Motor neuron (in vitro differentiated cells): ENCODE measurements at regions not wholly inside any gene's neighbourhood (a gene's known extent, or its start where the extent isn't known, plus 50 kb on each side); places are given as distances from the start of the nearest gene placed in this dataset.
"Not testable (repeated sequence)": the region's sequence is repeated elsewhere in the genome, so short reads cannot be mapped to it uniquely, and the experiment has no call there.

Source experiments
- ATAC-seq, 8 experiments: fragments of 200-7000 bp; cut with Tn5 transposase; replicated peaks in 6 of 8; 2 replicates each; pipeline ENCODE4 v1.8.0; 2021; ENCODE audit warnings: mild to moderate bottlenecking in 8 of 8, moderate library complexity in 8 of 8
- H3K27ac ChIP-seq, 2 donors: fragments of 250-450 bp; sonication (Bioruptor Pico); 2 replicates each; pipeline ENCODE4 v1.9.0; 2021; ENCODE audit warnings: antibody characterized with exemption in 2 of 2, mild to moderate bottlenecking in 2 of 2, moderate library complexity in 1 of 2
- H3K4me1 ChIP-seq, 2 donors: fragments of 250-450 bp; sonication (Bioruptor Pico); replicated peaks in 1 of 2; 2 replicates each; pipeline ENCODE4 v1.6.1; 2021; ENCODE audit warnings: antibody characterized with exemption in 2 of 2, mild to moderate bottlenecking in 2 of 2, moderate library complexity in 1 of 2
- H3K4me3 ChIP-seq, 5 donors: fragments of 250-450 bp; sonication (Bioruptor Pico); 2 replicates each; pipeline ENCODE4 v1.9.0; 2021; ENCODE audit warnings: antibody characterized with exemption in 5 of 5, mild to moderate bottlenecking in 5 of 5, moderate library complexity in 4 of 5
- WGBS, 10 experiments: fragments of 450-650 bp; shearing (Covaris generic); methylation state at CpG; one replicate each; pipeline ENCODE4 v1.0.0; 2022; 5-methylcytosine and 5-hydroxymethylcytosine counted together
- in situ Hi-C, 9 experiments: fragments of 400-800 bp; cut with MboI; loops; one replicate each; pipeline ENCODE4 v1.15.0; 2021; ENCODE audit warnings: low sequenced_read_pairs in 9 of 9, low pct_unique_long_range_greater_than_20kb in 2 of 9; ENCODE audit not compliant: unreplicated experiment in 9 of 9

DNA sequence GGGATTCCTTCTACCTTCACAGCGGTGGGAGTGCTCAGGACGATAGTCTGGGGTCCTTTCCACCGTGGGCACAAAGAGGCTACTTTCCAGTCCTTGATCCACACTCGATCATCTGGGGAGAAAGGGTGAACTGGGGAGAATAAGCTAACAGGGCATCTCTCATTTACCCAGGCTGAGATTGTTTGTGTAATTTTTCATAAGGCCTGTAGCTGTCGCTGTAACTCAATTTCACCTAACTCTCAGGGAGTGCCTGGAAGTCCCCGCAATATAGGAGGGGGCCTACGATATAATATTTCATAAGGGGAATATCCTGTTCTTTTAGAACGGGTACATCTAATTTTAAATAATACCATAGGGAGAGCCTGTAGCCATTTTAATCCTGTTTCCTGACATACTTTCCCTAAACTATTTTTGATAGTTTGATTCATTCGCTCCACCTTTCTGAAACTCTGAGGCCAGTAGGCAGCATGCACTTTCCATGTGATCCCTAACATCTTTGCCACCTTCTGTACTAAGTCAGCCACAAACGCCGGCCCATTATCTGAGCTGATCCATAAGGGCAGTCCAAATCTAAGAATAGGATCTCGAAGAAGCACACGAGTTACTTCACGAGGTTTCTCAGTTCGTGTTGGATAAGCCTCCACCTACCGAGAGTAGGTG, 127.2 kb upstream of the CCZ1B start:
- H3K27ac ChIP-seq, H3K4me1 ChIP-seq, ATAC-seq, H3K4me3 ChIP-seq: not testable (repeated sequence)
- in situ Hi-C loops = loop anchor here in 2 of 9 experiments (25.0 kb wide), 1 partner anchor 584 kb away; the partner anchor contains the start of gene COL28A1 (in 2 of the 2)
- 0 to 50% (median 10%) methylated on average over 1 to 6 of the region's 16 CpGs; no CpG with 5 or more reads in 2 of the 10 experiments for WGBS, 10 experiments

GRCh38 chr7:6953798-6954181, 127.7 kb upstream of the CCZ1B start:
- in situ Hi-C loops = loop anchor here in 2 of 9 experiments (25.0 kb wide), 1 partner anchor 584 kb away; the partner anchor contains the start of gene COL28A1 (in 2 of the 2)
- not testable (repeated sequence) for H3K4me1 ChIP-seq, ATAC-seq

DNA sequence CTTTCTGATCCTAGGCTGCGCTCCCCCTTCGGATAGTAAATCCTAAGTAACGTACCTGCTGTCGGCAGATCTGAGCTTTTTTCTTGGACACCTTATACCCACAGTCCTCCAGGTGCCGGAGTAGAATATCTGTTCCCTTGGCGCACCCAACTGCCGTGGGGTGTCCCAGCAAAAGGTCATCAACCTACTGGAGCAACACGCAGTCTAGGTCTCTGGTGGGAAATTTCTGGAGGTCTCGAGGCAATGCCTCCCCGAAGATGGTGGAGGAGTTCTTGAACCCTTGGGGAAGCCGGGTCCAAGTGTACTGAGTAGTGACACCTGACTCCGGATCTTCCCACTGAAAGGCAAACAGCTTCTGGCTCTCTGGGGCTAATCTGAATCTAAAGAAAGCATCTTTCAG, 129.3 kb upstream of the CCZ1B start:
- not testable (repeated sequence) for H3K4me1 ChIP-seq, H3K27ac ChIP-seq, H3K4me3 ChIP-seq, ATAC-seq
- 37 to 94% (median 71%) methylated on average over 2 to 9 of the region's 12 CpGs; no CpG with 5 or more reads in 6 of the 10 experiments for WGBS, 10 experiments
- in situ Hi-C loops = loop anchor here in 2 of 9 experiments (25.0 kb wide), 1 partner anchor 582 kb away; the partner anchor contains the start of gene COL28A1 (in 2 of the 2)

More at GRCh38 chr7:6953798-6954181, 127.7 kb upstream of the CCZ1B start:
- not testable (repeated sequence) for H3K4me3 ChIP-seq, H3K27ac ChIP-seq
- WGBS, 10 experiments = 100% methylated on average over 1 of the region's 10 CpGs; no CpG with 5 or more reads in 9 of the 10 experiments

- H3K27ac ChIP-seq, H3K4me3 ChIP-seq, H3K4me1 ChIP-seq, ATAC-seq: not testable (repeated sequence)
- in situ Hi-C loops = loop anchor here in 2 of 9 experiments (25.0 kb wide), 1 partner anchor 581 kb away; the partner anchor contains the start of gene COL28A1 (in 2 of the 2)
- 70 to 100% (median 85%) methylated on average over 1 to 8 of the region's 12 CpGs; no CpG with 5 or more reads in 4 of the 10 experiments for WGBS, 10 experiments
Measured at GRCh38 chr7:6955990-6956566, 130.0 kb upstream of the CCZ1B start.

DNA sequence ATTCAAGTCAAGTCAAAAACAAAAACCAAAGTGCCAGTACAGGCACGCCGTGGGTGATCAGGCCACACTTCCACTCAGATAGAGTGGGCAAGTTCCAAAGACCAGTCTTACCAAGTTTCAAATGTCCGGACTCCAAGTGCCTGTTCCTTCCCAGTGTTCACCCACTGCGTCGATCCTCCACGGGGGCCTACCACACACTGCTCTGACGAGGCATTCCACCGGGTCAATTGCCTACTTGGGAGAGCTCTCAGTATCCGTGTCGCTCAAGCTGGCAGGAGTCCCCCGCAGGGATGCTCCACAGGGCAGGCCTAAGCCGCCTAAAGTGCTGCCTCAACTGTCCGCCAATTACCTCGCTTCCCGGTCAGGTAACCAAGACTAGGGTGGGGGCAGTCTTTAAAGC, 132.3 kb upstream of the CCZ1B start:
- not testable (repeated sequence) for H3K4me1 ChIP-seq, H3K27ac ChIP-seq, H3K4me3 ChIP-seq, ATAC-seq
- 70 to 97% (median 85%) methylated on average over 3 to 6 of the region's 15 CpGs; no CpG with 5 or more reads in 6 of the 10 experiments for WGBS, 10 experiments
- in situ Hi-C loops = loop anchor here in 2 of 9 experiments (25.0 kb wide), 1 partner anchor 579 kb away; the partner anchor contains the start of gene COL28A1 (in 2 of the 2)

GRCh38 chr7:6959942-6960341, 133.9 kb upstream of the CCZ1B start:
- 0% methylated on average over 1 of the region's 4 CpGs; no CpG with 5 or more reads in 9 of the 10 experiments for WGBS, 10 experiments
- in situ Hi-C loops = loop anchor here in 2 of 9 experiments (25.0 kb wide), 1 partner anchor 577 kb away; the partner anchor contains the start of gene COL28A1 (in 2 of the 2)
- not testable (repeated sequence) for ATAC-seq, H3K4me1 ChIP-seq, H3K27ac ChIP-seq, H3K4me3 ChIP-seq

DNA sequence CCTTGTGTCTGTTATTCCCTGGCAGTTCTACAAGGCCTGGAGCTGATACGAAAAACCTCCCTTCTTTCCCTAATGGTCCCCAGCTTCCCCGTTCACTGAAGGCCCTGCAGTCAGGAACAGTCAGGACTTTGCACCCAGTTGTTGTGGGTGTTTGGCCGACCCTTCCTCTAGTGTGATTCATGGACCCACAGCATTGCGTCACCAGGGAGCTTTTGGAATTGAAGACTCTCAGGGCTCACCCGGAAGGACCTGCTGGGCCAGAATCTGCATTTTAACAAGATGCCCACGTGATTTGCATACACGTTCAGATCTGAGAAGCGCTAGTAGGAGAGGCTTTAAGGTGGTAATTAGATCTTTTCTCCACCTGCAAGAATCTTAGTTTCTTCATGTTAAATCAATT, 136.8 kb upstream of the CCZ1B start:
- H3K27ac ChIP-seq, H3K4me3 ChIP-seq, H3K4me1 ChIP-seq, ATAC-seq: not testable (repeated sequence)
- 83% methylated on average over 1 of the region's 8 CpGs; no CpG with 5 or more reads in 9 of the 10 experiments for WGBS, 10 experiments
- in situ Hi-C loops = loop anchor here in 2 of 9 experiments (25.0 kb wide), 1 partner anchor 574 kb away; the partner anchor contains the start of gene COL28A1 (in 2 of the 2)

- ATAC-seq, H3K4me1 ChIP-seq, H3K4me3 ChIP-seq, H3K27ac ChIP-seq: not testable (repeated sequence)
- in situ Hi-C loops = loop anchor here in 2 of 9 experiments (25.0 kb wide), 1 partner anchor 572 kb away; the partner anchor contains the start of gene COL28A1 (in 2 of the 2)
- 60 to 100% (median 61%) methylated on average over 1 to 3 of the region's 6 CpGs; no CpG with 5 or more reads in 6 of the 10 experiments for WGBS, 10 experiments
Measured at GRCh38 chr7:6965051-6965450, 139.0 kb upstream of the CCZ1B start.

DNA sequence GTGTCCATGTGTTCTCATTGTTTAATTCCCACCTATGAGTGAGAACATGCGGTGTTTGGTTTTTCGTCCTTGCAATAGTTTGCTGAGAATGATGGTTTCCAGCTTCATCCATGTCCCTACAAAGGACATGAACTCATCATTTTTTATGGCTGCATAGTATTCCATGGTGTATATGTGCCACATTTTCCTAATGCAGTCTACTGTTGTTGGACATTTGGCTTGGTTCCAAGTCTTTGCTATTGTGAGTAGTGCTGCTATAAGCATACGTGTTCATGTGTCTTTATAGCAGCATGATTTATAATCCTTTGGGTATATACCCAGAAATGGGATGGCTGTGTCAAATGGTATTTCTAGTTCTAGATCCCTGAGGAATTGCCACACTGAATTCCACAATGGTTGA, 144.1 kb upstream of the CCZ1B start:
- WGBS, 10 experiments = 100% methylated on average over 1 of the region's 3 CpGs; no CpG with 5 or more reads in 8 of the 10 experiments
- not testable (repeated sequence) for H3K4me3 ChIP-seq, H3K27ac ChIP-seq, H3K4me1 ChIP-seq, ATAC-seq
- in situ Hi-C loops = loop anchor here in 2 of 9 experiments (25.0 kb wide), 1 partner anchor 567 kb away; the partner anchor contains the start of gene COL28A1 (in 2 of the 2)

- in situ Hi-C loops = loop anchor here in 2 of 9 experiments (25.0 kb wide), 1 partner anchor 562 kb away; the partner anchor contains the start of gene COL28A1 (in 2 of the 2)
- not testable (repeated sequence) for H3K27ac ChIP-seq, H3K4me1 ChIP-seq, ATAC-seq, H3K4me3 ChIP-seq
- no CpG with 5 or more reads among the region's 27 CpGs for WGBS, 10 experiments
Measured at GRCh38 chr7:6974876-6975275, 148.8 kb upstream of the CCZ1B start.

- H3K27ac ChIP-seq, H3K4me1 ChIP-seq, in situ Hi-C loops, H3K4me3 ChIP-seq, ATAC-seq: not testable (repeated sequence)
- WGBS, 10 experiments = no CpG with 5 or more reads among the region's 28 CpGs
Measured at GRCh38 chr7:6975346-6975745, 149.3 kb upstream of the CCZ1B start.

DNA sequence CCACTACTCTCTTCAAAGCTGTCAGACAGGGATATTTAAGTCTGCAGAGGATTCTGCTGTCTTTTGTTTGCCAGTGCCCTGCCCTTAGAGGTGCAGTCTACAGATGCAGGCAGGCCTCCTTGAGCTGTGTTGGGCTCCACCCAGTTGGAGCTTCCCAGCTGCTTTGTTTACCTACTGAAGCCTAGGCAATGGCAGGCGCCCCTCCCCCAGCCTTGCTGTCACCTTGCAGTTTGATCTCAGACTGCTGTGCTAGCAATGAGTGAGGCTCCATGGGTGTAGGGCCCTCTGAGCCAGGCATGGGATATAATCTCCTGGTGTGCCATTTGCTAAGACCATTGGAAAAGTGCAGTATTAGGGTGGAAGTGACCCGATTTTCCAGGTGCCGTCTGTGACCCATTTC, 151.3 kb upstream of the CCZ1B start:
- WGBS, 10 experiments = 100% methylated on average over 1 of the region's 3 CpGs; no CpG with 5 or more reads in 9 of the 10 experiments
- ATAC-seq, H3K4me1 ChIP-seq, H3K27ac ChIP-seq, H3K4me3 ChIP-seq, in situ Hi-C loops: not testable (repeated sequence)

DNA sequence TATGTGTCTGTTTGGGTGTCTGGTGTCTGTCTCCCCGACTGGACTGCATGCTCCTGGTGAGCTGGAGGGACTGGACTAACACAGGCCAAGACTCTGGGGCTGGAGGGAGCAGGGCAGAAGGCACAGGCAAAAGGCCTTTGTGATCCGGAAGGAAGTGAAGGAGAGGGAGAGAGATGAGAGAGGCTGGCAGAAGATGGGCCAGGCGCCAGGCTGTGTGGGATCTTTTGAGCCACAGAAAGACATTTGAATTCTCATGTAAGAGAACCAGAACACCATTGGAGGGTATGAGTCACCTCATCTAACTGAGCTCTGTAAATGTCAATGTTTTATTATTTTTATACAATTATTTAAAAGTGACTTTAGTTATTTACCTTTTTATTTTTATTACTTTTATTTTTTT, 152.3 kb upstream of the CCZ1B start:
- ATAC-seq, H3K4me3 ChIP-seq, in situ Hi-C loops, H3K27ac ChIP-seq, H3K4me1 ChIP-seq: not testable (repeated sequence)
- WGBS, 10 experiments = 0 to 100% (median 0%) methylated on average over 1 of the region's 3 CpGs; no CpG with 5 or more reads in 7 of the 10 experiments
